ENCODE measurements at regions not wholly inside any gene's neighbourhood (a gene's known extent, or its start where the extent isn't known, plus 50 kb on each side); places are given as distances from the start of the nearest gene placed in this dataset.

GRCh38 chr2:220837226-220837625, 734.9 kb downstream of the EPHA4 start:
- H3K27ac ChIP-seq: no peak overlapping the region
- H3K4me1 ChIP-seq (ENCODE audit: low read depth): peaks cover 8% of the 10 kb centered on the region
- no peaks in the 10 kb centered on the region for H3K36me3 ChIP-seq
- H3K9me3 ChIP-seq (ENCODE audit: low read depth): no peaks in the 10 kb centered on the region
- no peak for TF ChIP-seq CTCF (IDR thresholded peaks at IDR 0.05; ENCODE audit: low read depth, low read length)
- peak in 1 of 2 donors; percentile 64 for DNase-seq (ENCODE audit: low read depth in 1 of 2, low spot score in 1 of 2)
- no peaks in the 10 kb centered on the region for H3K27me3 ChIP-seq
- no peak overlapping the region for H3K4me3 ChIP-seq

DNA sequence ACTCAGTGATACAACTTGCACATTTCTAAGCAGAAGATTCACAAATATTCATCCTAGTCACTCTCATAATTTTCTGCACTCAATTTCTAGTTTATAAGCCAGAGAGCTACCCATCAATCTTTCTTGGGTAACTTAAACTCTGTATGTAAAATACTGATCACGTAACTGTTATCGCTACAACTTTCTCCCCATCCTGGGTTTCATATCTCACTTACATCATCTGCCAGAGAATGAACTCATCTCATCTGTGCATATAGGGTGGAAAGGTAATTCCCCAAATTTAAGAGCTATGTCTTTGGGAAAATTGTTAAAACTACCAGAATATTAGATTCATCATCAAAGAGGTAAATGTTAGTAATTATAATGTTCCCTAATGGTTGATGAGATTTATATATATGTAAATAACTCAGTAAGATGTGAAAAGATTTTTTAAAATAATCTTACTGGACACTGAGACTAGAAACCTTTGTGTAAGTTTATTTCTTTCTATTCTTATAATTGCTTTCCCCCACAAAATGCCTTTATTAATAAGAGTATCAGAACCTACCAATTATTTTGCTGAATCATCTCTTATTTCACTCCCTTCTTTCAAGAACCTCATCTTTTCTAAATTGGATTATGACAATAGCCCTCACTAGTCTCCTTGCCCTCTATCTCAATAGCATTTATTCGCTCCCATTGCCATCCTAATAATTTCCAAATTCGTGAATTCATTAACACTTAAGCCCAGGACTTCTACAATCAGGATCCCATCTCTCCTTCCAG, 729.0 kb downstream of the EPHA4 start:
- Histone ChIP-seq H3K9me3 (ENCODE audit: low read depth) (no peaks in the 10 kb centered on the region), H3K27ac (no peak overlapping the region), H3K27me3 (no peaks in the 10 kb centered on the region), H3K36me3 (no peaks in the 10 kb centered on the region), H3K4me3 (no peak overlapping the region), H3K4me1 (ENCODE audit: low read depth) (no peaks in the 10 kb centered on the region)
- DNase-seq (ENCODE audit: low read depth in 1 of 2, low spot score in 1 of 2): no peak
- TF ChIP-seq CTCF (IDR thresholded peaks at IDR 0.05; ENCODE audit: low read depth, low read length): no peak

GRCh38 chr2:220845766-220846273, 726.3 kb downstream of the EPHA4 start:
- Histone ChIP-seq H3K27me3 (no peaks in the 10 kb centered on the region), H3K36me3 (no peaks in the 10 kb centered on the region), H3K4me3 (no peak overlapping the region), H3K4me1 (ENCODE audit: low read depth) (peaks cover 7% of the 10 kb centered on the region), H3K27ac (no peak overlapping the region), H3K9me3 (ENCODE audit: low read depth) (no peaks in the 10 kb centered on the region)
- no peak for DNase-seq (ENCODE audit: low read depth in 1 of 2, low spot score in 1 of 2)
- no peak for TF ChIP-seq CTCF (IDR thresholded peaks at IDR 0.05; ENCODE audit: low read depth, low read length)

GRCh38 chr2:220847006-220847405, 725.1 kb downstream of the EPHA4 start:
- H3K4me3 ChIP-seq: no peak overlapping the region
- no peak overlapping the region for H3K27ac ChIP-seq
- no peaks in the 10 kb centered on the region for H3K9me3 ChIP-seq (ENCODE audit: low read depth)
- peak in 1 of 2 donors; percentile 6 for DNase-seq (ENCODE audit: low read depth in 1 of 2, low spot score in 1 of 2)
- H3K36me3 ChIP-seq: no peaks in the 10 kb centered on the region
- H3K27me3 ChIP-seq: no peaks in the 10 kb centered on the region
- H3K4me1 ChIP-seq (ENCODE audit: low read depth): peaks cover 7% of the 10 kb centered on the region
- TF ChIP-seq CTCF (IDR thresholded peaks at IDR 0.05; ENCODE audit: low read depth, low read length): no peak

DNA sequence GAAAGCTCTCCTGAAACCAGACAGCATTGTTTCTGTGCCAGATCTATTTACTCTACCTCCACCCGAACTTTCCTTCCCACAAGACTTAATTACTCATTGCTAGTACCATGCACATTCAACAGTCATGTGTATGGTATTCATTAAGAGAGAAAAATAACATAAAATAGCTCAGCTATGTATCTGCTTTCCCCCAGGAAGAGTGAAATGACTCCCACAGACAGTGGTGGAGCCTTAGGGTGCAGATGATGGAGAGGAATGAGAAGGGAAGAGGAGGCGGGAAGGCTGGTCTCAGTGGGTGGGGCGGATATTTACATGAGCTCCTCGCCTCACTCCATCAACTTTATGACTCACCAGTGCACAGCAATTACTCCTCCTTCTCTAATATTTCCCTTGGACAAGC, 724.5 kb downstream of the EPHA4 start:
- H3K4me3 ChIP-seq: no peak overlapping the region
- no peaks in the 10 kb centered on the region for H3K27me3 ChIP-seq
- H3K9me3 ChIP-seq (ENCODE audit: low read depth): no peaks in the 10 kb centered on the region
- no peak overlapping the region for H3K27ac ChIP-seq
- DNase-seq (ENCODE audit: low read depth in 1 of 2, low spot score in 1 of 2): peak in 1 of 2 donors; percentile 43
- H3K4me1 ChIP-seq (ENCODE audit: low read depth): peaks cover 7% of the 10 kb centered on the region
- no peaks in the 10 kb centered on the region for H3K36me3 ChIP-seq
- TF ChIP-seq CTCF (IDR thresholded peaks at IDR 0.05; ENCODE audit: low read depth, low read length): no peak

All from cardiac muscle cell (in vitro differentiated cells and primary cell).